ENCODE measurements at regions not wholly inside any gene's neighbourhood (a gene's known extent, or its start where the extent isn't known, plus 50 kb on each side); places are given as distances from the start of the nearest gene placed in this dataset.
"Not testable (repeated sequence)": the region's sequence is repeated elsewhere in the genome, so short reads cannot be mapped to it uniquely, and the experiment has no call there.

- Mint-ChIP-seq H3K27ac (ENCODE audit: unreplicated experiment) (no peak overlapping the region), H3K9me3 (ENCODE audit: unreplicated experiment) (peaks cover 21% of the 10 kb centered on the region), H3K36me3 (ENCODE audit: low read depth, unreplicated experiment) (peaks cover 24% of the 10 kb centered on the region), H3K27me3 (ENCODE audit: low read depth, unreplicated experiment) (no peaks in the 10 kb centered on the region), H3K4me3 (ENCODE audit: unreplicated experiment) (no peak overlapping the region), H3K4me1 (ENCODE audit: low read depth, unreplicated experiment) (peaks cover 5% of the 10 kb centered on the region)
- no peaks in the 10 kb centered on the region for H3K36me3 ChIP-seq (ENCODE audit: insufficient read depth, low read length)
- no peak for FAIRE-seq
- H3K4me2 ChIP-seq (ENCODE audit: low read length), result no peak overlapping the region
- no peaks in the 10 kb centered on the region for H3K79me2 ChIP-seq (ENCODE audit: insufficient read depth, low read length)
- H4K20me1 ChIP-seq (ENCODE audit: insufficient read depth, low read length), result no peaks in the 10 kb centered on the region
- H3K27me3 ChIP-seq (ENCODE audit: insufficient read depth, low read length), result no peaks in the 10 kb centered on the region
- H3K9ac ChIP-seq (ENCODE audit: low read length), result no peak overlapping the region
- no peak overlapping the region for H3K27ac ChIP-seq (ENCODE audit: low read depth, low read length)
- no peak for DNase-seq (ENCODE audit: low read depth)
- no peaks in the 10 kb centered on the region for H3K4me1 ChIP-seq (ENCODE audit: insufficient read depth, low read length)
- no peak overlapping the region for H2AFZ ChIP-seq (ENCODE audit: low read depth, low read length)
- TF ChIP-seq CTCF (IDR thresholded peaks at IDR 0.05; ENCODE audit: insufficient read depth, low read depth, low read length), result no peak
- no peak for TF ChIP-seq EZH2 (IDR thresholded peaks at IDR 0.05; ENCODE audit: insufficient read depth, low read length)
- no peaks in the 10 kb centered on the region for H3K9me3 ChIP-seq (ENCODE audit: insufficient read depth, low read depth, low read length)
- no peak overlapping the region for H3K4me3 ChIP-seq (ENCODE audit: insufficient read depth, low read depth, low read length)
Observed at GRCh38 chr9:109996936-109997580, 210.9 kb downstream of the C9orf152 start.

GRCh38 chr9:109997682-109998081 is 210.3 kb downstream of the C9orf152 start:
- no peak for DNase-seq (ENCODE audit: low read depth)
- Histone ChIP-seq H3K36me3 (ENCODE audit: insufficient read depth, low read length) (no peaks in the 10 kb centered on the region), H4K20me1 (ENCODE audit: insufficient read depth, low read length) (no peaks in the 10 kb centered on the region), H3K4me1 (ENCODE audit: insufficient read depth, low read length) (no peaks in the 10 kb centered on the region), H3K9me3 (ENCODE audit: insufficient read depth, low read depth, low read length) (no peaks in the 10 kb centered on the region), H2AFZ (ENCODE audit: low read depth, low read length) (no peak overlapping the region), H3K79me2 (ENCODE audit: insufficient read depth, low read length) (no peaks in the 10 kb centered on the region), H3K4me3 (ENCODE audit: insufficient read depth, low read depth, low read length) (no peak overlapping the region), H3K4me2 (ENCODE audit: low read length) (no peak overlapping the region), H3K27ac (ENCODE audit: low read depth, low read length) (no peak overlapping the region), H3K27me3 (ENCODE audit: insufficient read depth, low read length) (no peaks in the 10 kb centered on the region), H3K9ac (ENCODE audit: low read length) (no peak overlapping the region)
- H3K4me3 Mint-ChIP-seq (ENCODE audit: unreplicated experiment), result no peak overlapping the region
- H3K27me3 Mint-ChIP-seq (ENCODE audit: low read depth, unreplicated experiment), result no peaks in the 10 kb centered on the region
- H3K9me3 Mint-ChIP-seq (ENCODE audit: unreplicated experiment), result peaks cover 21% of the 10 kb centered on the region
- peaks cover 5% of the 10 kb centered on the region for H3K4me1 Mint-ChIP-seq (ENCODE audit: low read depth, unreplicated experiment)
- no peak overlapping the region for H3K27ac Mint-ChIP-seq (ENCODE audit: unreplicated experiment)
- peaks cover 20% of the 10 kb centered on the region for H3K36me3 Mint-ChIP-seq (ENCODE audit: low read depth, unreplicated experiment)
- no peak for FAIRE-seq
- no peak for TF ChIP-seq EZH2 (IDR thresholded peaks at IDR 0.05; ENCODE audit: insufficient read depth, low read length)
- TF ChIP-seq CTCF (IDR thresholded peaks at IDR 0.05; ENCODE audit: insufficient read depth, low read depth, low read length), result no peak

GRCh38 chr9:110005521-110005920 is 202.4 kb downstream of the C9orf152 start:
- not testable (repeated sequence) for DNase-seq (ENCODE audit: low read depth); H3K4me2 ChIP-seq (ENCODE audit: low read length); H3K36me3 Mint-ChIP-seq (ENCODE audit: low read depth, unreplicated experiment); H3K79me2 ChIP-seq (ENCODE audit: insufficient read depth, low read length); H3K9ac ChIP-seq (ENCODE audit: low read length); H2AFZ ChIP-seq (ENCODE audit: low read depth, low read length); H4K20me1 ChIP-seq (ENCODE audit: insufficient read depth, low read length); H3K27ac Mint-ChIP-seq (ENCODE audit: unreplicated experiment); FAIRE-seq; H3K9me3 ChIP-seq (ENCODE audit: insufficient read depth, low read depth, low read length); H3K27ac ChIP-seq (ENCODE audit: low read depth, low read length); H3K4me3 ChIP-seq (ENCODE audit: insufficient read depth, low read depth, low read length); H3K27me3 Mint-ChIP-seq (ENCODE audit: low read depth, unreplicated experiment); H3K4me1 ChIP-seq (ENCODE audit: insufficient read depth, low read length); H3K36me3 ChIP-seq (ENCODE audit: insufficient read depth, low read length); H3K27me3 ChIP-seq (ENCODE audit: insufficient read depth, low read length); H3K4me3 Mint-ChIP-seq (ENCODE audit: unreplicated experiment)
- Mint-ChIP-seq H3K4me1 (ENCODE audit: low read depth, unreplicated experiment) (peaks cover 14% of the 10 kb centered on the region), H3K9me3 (ENCODE audit: unreplicated experiment) (peaks cover 23% of the 10 kb centered on the region)
